ENCODE measurements at regions not wholly inside any gene's neighbourhood (a gene's known extent, or its start where the extent isn't known, plus 50 kb on each side); places are given as distances from the start of the nearest gene placed in this dataset.
A peak's percentile ranks its signal among the peaks of the same experiment; 100 is the strongest.
"Not testable (repeated sequence)": the region's sequence is repeated elsewhere in the genome, so short reads cannot be mapped to it uniquely, and the experiment has no call there.

DNA sequence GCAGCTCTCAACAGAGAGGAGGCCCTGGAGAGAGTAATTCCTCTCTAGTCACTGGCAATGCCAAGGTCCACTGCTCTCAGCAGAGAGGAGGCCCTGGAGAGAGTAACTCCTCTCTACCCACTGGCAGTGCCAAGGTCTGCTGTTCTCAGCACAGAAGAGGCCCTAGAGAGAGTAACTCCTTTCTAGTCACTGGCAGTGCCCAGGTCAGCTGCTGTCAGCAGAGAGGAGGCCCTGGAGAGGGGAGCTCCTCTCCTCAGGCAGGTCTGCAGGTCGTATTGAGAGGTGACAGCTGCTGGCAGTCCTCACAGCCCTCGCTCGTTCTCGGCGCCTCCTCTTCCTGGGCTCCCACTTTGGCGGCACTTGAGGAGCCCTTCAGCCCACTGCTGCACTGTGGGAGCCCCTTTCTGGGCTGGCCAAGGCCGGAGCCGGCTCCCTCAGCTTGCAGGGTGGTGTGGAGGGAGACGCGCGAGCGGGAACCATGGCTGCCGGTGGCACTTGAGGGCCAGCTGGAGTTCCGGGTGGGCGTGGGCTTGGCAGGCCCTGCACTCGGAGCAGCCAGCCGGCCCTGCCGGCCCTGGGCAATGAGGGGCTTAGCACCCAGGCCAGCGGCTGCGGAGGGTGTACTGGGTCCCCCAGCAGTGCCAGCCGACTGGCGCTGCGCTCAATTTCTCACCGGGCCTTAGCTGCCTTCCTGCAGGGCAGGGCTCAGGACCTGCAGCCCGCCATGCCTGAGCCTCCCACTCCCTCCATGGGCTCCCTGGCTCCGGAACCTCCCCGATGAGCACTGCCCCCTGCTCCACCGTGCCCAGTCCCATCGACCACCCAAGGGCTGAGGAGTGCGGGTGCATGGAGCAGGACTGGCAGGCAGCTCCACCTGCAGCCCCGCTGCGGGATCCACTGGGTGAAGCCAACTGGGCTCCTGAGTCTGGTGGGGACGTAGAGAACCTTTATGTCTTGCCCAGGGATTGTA is 642.9 kb downstream of the PRR16 start:
- not testable (repeated sequence) for DNase-seq

DNA sequence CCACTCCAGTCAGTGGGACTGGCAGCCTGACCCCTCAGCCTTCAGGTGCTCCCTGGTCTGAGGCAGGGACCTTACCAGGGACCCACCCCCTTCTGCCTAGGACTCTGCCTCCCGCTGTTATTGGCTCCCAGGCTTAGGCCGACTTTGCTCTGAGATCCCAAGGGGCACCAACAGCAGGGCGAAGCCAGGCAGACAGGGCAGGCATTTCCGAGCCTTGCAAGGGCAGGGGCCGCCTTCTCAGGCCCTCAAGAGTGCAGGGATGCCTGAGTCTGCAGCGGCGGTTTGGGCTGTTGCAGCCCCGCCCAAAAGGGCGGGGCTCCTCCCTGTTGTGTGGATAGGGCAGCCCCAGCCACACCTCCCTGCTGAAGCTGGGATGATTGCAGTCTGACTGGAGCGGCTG is 644.6 kb downstream of the PRR16 start:
- DNase-seq, result peak in 1 of 2 experiments; percentile 0

DNA sequence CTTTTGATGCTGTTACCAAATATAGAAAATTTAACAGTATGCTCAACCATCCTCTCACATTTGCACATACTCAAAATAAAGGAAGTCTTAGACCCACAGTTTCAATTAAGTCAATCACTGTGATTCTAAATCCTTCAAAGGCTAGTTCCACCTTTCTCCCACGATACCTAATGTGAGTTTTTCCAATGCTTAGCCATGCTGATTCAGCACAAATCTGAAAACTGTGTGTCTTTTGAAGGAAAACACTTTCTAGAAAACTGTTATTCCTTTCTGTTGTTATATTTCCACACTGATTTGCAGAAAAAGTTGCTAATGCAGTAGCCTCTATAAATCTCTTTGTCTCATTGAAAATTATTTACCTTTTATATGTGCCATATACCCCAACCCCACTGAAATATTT is 645.7 kb downstream of the PRR16 start:
- no peak for DNase-seq

DNA sequence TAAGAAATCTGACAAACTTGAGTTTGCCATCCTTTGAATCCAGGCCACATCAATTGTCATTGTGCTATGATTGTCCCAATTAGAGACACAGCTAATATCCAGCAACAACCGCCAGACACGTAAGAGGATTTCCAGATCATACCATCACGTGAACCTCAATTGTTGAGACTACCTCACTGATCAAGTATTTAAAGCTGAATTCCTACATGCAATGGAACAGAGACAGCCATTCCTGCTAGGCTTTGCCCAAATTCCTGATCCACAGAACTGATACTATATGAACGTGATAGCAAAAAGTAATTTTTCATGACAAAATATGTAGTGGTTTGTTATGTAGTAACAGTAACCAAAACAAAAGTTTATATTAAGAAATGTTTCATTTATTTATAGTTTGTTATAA is 657.7 kb downstream of the PRR16 start:
- no peak for DNase-seq

GRCh38 chr5:121138495-121138907 is 674.4 kb downstream of the PRR16 start:
- no peak for DNase-seq

- DNase-seq, result no peak
Observed at GRCh38 chr5:121138952-121139351, 674.9 kb downstream of the PRR16 start.

GRCh38 chr5:121144764-121145163 is 680.7 kb downstream of the PRR16 start:
- no peak for DNase-seq

- no peak for DNase-seq
Observed at GRCh38 chr5:121151534-121151933, 687.4 kb downstream of the PRR16 start.

- DNase-seq, result peak; percentile 51 to 68
Observed at GRCh38 chr5:121152411-121152810, 688.3 kb downstream of the PRR16 start.

- no peak for DNase-seq
Observed at GRCh38 chr5:121156565-121156964, 692.5 kb downstream of the PRR16 start.

- DNase-seq, result no peak
Observed at GRCh38 chr5:121158451-121158850, 693.2 kb upstream of the FTMT start.

- DNase-seq, result no peak
Observed at GRCh38 chr5:121160591-121160990, 691.1 kb upstream of the FTMT start.

DNA sequence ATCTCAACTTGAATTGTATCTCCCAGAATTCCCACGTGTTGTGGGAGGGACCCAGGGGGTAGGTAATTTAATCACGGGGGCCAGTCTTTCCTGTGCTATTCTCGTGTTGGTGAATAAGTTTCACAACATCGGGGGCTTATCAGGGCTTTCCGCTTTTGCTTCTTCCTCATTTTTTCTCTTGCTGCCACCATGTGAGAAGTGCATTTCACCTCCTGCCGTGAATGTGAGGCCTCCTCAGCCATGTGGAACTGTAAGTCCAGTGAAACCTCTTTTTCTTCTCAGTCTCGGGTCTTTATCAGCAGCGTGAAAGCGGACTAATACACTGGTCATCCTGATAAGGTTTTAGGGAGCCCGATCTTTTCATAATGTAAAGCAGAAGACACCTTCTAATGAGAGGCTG is 687.0 kb upstream of the FTMT start:
- no peak for DNase-seq

DNA sequence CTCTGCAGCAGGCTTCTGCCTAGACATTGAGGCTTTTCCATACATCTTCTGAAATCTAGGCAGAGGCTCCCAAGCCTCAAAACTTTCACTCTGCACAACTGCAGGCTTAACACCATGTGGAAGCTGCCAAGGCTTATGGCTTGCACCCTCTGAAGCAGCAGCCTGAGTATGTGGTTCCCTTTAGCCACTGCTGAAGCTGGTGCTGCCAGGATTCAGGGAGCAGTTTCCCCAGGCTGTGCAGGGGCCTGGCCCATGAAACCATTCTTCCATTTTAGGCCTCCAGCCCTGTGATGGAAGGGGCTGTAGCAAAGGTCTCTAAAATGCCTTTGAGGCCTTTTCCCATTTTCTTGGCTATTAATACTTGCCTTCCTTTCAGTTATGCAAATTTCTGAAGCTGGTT is 680.3 kb upstream of the FTMT start:
- peak in 1 of 2 experiments; percentile 25 for DNase-seq

GRCh38 chr5:121171834-121172233 is 679.8 kb upstream of the FTMT start:
- no peak for DNase-seq

DNA sequence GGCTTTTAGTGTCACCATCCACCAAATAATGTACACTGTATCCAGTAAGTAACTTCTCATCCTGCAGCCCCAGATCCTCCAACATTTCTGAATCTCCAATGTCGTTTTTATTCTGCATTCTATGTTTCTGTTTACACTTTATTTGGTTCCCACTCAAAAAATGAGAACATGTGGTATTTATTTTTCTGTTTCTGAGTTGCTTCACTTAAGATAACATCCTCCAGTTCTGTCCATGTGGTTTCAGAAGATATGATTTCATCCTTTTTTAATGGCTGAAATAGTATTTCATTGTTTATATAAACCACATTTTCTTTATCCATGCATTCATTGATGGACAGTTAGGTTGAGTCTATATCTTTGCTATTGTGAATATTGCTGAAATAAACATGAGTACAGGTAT is 677.3 kb upstream of the FTMT start:
- no peak for DNase-seq

- no peak for DNase-seq
Observed at GRCh38 chr5:121175986-121176385, 675.7 kb upstream of the FTMT start.

GRCh38 chr5:121182788-121183490 is 668.7 kb upstream of the FTMT start:
- DNase-seq, result no peak

DNA sequence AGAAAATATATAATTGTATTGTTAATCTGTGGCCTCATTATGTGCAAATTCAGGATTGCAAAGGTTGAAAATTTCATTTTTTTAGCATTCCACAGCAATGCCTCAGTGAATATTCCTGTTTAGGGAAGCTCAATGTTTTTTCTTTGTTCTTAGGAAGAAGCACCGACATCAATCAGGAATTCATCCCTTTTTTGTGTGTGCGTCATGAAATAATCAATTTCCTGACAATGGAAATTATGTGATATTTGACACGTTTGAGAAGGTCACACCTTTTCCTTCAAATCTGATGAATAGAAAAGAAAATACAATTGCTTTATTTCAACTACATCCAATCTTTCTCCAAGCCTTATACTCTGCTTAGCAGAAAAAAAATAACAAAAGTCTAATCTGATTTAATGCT is 662.8 kb upstream of the FTMT start:
- DNase-seq, result no peak

DNA sequence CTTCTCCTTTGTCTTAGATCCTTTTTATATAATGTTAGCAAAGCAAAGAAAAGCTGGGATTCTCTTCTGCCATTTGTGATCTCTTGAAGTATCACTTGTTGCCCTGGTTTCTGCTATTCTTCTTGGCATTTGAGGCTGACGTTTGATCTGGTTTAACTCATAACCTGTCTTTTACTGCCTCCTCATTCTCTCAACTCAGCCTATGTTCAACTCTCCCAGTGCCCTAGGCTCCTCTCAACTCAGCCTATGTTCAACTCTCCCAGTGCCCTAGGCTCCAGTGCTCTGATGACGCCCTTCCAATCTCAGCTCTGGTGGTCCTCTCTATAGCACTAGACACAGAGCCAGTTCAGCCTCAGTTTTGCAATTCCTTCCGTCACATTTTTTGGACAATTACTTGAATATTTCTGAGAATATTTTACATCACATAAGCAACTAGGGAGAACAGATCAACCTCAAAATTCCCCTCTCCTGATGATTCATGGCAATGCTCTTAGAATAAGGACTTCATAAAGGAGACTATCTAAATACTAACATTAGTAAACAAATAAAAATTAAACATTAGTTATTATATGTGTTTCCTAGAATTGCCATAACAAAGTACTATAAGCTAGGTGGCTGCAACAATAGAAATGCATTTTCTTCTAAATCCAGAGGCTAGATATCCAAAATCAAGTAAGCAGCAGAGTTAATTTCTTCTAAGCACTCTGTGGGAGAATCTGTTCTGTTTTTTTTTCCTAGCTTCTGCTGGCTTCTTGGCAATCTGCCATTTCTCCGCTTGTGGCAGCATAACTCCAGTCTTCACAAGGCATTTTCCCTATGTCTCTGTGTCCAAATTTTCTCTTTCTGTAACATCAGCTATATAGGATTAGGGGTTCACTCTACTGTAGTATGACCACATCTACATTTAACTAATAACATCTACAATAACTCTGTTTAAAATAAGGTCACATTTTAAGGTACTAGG is 662.1 kb upstream of the FTMT start:
- DNase-seq, result no peak

- DNase-seq, result no peak
Observed at GRCh38 chr5:121199216-121199999, 652.3 kb upstream of the FTMT start.

DNA sequence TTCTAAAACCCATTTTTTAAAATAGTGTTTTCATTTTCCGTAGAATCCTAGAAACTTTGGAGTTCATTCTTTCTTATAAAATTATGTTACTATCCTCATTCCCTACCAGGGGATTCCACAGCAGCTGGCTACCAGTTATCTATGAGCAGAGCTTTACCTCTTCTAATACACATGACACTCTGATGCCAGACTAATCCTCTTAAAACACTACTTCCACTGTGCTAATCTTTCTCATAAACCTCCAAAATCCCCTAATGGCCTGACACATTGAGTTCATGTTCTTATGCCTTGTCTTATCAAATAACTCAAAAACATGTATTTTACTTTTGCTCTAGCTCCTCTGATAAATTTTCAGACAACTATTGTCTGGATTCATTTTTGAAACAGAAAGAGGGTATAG is 633.6 kb upstream of the FTMT start:
- DNase-seq, result no peak
